ENCODE measurements at regions not wholly inside any gene's neighbourhood (a gene's known extent, or its start where the extent isn't known, plus 50 kb on each side); places are given as distances from the start of the nearest gene placed in this dataset.

DNA sequence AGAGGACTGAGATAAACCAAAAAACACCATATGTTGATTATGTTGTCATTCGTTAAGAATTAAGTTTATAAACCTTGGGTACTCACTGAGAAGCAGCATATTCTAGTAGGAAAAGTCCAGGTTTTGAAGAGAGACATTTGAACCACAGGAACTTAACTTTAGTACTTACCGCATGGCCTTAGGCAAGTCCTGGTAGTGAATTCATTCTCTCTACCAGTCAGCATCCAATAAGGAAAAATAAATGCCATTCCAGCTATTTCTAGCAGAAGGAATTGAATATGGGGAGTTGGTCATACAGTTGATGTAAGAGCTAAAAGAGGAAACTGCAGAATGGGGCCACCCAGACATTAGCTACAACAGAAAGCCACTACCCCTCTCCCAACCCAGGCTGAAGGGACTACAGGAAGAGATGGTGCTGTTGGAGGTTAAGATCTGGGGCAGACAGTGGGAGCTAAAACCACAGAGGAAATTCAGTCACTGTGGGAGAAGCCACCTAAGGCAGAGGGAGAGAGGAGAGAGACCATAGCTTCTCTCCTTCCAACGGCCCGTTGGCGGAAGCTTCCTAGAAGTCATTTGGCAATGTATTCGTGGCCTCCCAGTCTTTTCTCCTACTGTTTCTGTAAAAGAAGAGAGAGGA is 133.8 kb upstream of the RARB start:
- no peak for DNase-seq

DNA sequence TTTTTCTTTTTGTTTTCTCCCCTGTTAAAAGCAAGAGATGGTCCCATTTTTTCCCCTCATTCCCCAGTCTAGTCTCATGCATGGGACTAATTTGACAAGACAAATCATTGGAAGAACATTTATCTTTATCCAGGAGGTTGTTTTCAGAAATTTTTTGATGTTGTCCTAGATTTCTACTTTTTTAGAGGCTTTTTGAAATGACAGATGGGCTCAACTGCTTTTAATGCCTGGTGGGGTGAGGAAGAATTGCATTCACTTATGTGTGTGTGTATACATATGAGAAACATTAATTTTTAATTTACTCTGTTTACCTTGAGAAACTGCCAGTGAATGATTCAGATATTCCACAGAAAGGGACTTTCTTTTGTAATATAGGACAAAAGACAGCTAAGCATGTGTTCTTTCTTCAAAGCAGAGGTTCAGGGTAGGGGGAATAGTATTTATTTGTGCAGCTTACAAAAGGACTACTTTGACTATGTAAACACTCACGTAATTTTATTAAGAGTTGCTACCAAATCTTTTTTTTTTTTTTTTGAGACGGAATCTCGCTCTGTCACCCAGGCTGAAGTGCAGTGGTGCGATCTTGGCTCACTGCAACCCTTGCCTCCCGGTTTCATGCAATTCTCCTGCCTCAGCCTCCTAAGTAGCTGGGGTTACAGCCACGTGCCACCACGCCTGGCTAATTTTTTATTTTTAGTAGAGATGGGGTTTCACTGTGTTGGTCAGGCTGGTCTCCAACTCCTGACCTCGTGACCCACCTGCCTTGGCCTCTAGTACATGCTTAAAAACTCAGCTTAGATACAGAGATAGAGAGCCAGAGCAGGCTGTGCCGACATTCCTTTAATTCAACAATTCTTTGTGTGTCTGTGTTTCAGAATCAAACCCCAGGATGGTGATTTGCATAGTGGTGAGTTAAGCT is 130.1 kb upstream of the RARB start:
- DNase-seq = no peak

DNA sequence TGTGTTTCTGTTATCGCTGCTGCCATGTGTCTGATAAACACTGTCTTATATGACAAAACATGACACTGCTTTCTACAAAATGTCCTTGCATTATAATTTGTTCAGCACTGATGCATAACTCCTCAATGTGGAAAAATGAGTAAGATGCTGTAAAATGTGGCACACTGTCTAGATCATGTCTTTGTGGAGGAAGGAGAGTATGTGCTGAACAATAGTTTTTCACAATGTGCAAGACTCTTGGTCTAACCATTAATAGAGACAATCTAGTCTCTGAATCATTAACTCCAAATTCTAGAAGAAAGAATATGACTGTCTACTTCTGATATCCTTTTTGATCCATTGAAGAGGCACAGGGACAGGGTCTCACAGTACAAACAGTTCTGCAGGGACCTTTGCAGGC is 127.9 kb upstream of the RARB start:
- no peak for DNase-seq

DNA sequence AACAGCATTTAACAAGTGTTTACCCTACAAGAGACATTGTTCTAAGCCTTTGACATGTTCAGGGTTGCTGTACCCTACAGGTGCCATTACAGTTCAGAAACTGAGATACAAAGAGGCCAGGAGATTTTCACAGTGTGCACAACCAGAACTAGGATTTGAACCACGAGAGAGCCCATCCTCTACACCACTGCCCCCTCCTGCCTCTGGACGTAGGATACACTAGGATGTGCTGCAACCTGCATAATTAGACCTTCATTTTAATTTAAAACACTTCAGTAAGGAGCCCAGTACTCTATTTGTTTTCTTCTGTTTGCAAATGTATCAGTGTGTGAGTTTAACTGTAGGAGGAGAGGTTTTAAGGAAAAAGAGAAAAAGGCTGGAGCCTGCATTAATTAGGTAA is 123.1 kb upstream of the RARB start:
- DNase-seq = no peak

DNA sequence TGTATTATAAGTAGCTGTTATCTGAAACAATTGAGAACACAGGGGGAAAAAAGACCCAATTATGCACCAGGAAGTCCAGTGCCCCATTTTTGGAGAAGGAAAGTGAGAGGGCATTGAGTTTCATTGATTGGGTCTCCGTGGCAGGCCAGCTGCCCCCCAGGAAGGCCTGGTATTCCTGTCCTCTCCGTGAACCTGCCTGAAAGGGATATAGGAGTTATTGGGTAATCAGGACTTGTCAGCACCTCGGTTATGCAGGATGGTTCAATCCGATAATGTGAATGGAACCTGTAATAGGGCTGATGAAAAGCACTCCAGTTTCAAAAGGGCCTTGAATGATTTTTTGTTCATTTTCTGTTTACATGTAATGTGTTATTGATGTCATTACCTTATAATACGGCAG is 122.0 kb upstream of the RARB start:
- DNase-seq = no peak

DNA sequence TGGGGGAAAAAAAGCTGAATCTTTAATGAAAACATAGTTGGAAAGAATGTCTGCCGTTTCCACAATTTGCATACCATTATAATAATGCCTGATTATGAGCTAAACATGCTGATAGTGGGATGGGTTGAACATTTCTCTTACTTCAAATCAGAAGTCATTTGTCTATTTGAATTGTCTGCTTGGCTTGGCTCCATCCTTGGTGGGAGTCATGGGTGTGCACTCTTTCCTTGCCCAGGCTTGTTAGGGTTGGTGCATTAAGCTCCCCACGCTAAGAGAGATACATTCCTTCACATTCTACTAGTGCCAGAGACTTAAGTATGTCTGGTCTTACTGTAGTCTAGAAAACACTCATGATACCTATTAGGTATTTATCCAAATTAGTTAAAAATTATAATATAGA is 121.4 kb upstream of the RARB start:
- no peak for DNase-seq

DNA sequence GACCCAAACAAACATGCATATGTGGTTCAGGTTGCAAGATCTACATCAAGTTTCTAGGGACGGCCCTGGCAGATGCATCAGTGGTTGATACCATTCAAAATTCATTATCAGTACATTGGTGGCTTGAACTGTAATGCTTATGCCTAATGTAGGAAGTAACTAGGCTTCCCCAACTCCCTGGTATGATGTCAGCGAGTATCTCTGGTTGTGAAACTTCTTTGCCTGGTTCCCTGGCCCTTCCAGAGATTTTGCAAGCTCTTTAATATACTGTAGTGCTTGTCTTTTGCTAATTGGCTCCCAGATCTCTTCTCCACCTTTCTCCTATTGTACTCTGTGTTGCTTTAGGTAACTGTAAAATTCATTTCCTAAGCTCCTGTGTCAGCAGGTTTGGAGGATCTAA is 114.8 kb upstream of the RARB start:
- DNase-seq = no peak

DNA sequence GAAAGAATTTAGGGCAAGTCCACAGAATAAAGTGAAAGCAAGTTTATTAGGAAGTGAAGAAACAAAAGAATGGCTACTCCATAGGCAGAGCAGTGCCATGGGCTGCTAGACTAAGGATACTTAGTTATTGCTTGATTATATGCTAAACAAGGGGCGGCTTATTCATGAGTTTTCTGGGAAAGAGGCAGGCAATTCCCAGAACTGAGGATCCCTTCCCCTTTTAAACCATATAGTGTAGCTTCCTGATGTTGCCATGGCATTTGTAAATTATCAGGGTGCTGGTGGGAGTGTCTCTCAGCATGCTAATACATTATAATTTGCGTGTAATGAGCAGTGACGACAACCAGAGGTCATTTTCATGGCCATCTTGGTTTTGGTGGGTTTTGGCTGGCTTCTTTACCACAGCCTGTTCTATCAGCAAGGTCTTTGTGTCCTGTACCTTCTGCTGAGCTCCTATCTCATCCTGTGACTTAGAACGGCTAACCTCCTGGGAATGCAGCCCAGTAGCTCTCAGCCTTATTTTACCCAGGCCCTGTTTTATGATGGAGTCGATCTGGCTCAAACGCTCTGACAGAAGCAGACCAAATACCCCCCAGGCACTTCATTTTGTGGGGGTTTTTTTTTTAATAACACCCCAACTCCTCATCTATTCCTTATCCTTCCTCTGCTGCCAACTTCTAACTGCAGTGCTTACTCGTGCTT is 103.0 kb upstream of the RARB start:
- no peak for DNase-seq

DNA sequence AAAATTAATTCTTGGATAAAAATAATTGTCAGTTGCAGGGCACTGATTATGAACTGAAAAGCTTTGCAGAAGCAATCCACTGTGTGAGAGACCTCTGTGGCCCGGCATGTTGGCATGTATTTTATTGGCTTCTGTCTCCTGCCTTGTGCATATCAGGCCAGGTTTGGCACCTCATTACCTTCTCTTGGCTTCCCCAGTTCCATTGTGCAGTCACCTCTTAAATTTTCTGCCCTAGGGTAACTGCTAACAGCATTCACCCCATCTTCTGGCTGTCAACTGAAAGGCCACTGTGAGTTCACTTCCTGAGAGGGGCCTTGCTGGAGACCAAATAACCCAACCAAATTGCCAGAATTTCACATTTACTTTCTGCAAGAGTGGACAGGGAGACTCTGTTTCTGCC is 92.7 kb upstream of the RARB start:
- no peak for DNase-seq

DNA sequence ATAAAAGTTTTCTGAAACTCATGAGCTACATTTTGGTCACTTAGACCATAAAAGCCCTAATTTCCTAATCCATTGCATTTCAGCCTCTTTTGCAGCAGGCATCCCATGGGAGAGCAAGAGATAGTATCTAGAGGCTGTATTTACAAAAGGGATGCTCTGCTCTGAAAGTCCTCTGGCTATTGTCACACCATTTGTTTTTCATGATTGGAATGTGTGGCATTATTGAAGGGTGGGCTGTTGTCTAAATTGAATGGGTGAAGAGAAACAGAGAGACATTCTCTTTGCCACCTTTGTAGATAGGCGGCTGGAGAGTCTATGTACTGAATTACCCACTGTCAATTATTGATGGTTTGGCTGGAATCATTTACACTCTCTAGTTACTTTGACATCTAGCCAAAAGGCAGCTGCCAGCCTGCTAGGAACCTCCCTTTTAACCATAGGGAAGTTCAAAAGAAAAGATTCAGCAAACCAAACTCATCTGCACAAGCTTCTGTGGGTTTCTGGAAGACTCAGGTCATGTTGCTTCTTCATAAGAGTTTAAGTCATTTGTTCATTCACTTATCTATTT is 89.8 kb upstream of the RARB start:
- no peak for DNase-seq

DNA sequence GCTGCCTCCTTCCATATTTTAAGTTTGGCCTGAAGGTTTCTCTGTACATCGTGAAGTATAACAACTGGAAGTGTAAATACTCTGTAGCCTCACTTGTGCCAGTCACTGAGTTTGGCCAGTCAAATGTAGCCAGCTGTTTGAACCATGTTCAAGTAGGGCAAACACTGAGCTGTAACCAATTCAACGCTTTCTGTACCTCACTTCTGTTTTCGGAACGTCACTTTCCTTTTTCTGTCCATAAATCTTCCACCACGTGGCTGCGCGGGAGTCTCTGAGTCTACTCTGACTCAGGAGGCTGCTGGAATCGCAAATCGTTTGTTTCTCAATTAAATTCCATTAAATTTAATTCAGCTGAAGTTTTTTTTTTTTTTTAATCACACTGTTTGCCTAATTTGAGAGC is 88.8 kb upstream of the RARB start:
- no peak for DNase-seq

DNA sequence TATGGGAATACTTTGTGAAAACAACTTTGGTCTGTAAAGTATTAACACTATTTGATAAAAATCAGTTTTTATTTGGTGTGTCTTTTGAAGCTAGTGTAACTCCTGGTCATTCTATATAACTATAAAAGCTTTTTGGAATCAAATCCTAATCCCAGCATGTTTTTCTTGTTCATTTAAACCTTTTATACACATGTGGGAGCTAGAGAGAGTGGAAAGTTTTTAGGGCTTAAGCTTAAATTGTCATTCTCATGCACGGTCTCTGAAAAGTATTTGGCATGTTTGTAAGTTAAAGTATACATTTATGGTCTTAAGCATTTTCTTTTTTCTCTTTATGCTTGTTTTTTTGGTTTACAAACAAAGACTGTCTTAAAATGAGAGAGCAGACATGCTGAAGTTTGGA is 83.4 kb upstream of the RARB start:
- DNase-seq = no peak

DNA sequence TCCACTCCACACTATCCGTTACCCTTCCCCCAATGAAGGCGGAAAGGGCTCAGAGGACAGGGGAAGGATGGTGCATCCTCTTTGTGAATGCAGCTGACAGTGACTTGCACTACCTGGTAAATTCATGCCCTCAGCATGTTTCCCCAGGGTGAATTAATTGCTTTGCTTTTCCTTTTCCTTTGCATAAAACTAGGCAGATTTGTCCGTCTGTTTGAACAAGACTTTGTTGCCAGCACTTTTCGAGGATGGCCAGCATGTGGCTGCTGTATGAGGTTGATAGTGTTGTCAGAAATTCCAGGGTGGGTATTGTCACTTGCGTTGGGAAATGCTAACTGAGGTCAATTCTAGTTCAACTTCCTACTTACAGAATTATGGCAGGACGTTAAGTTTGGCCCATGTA is 79.0 kb upstream of the RARB start:
- no peak for DNase-seq

DNA sequence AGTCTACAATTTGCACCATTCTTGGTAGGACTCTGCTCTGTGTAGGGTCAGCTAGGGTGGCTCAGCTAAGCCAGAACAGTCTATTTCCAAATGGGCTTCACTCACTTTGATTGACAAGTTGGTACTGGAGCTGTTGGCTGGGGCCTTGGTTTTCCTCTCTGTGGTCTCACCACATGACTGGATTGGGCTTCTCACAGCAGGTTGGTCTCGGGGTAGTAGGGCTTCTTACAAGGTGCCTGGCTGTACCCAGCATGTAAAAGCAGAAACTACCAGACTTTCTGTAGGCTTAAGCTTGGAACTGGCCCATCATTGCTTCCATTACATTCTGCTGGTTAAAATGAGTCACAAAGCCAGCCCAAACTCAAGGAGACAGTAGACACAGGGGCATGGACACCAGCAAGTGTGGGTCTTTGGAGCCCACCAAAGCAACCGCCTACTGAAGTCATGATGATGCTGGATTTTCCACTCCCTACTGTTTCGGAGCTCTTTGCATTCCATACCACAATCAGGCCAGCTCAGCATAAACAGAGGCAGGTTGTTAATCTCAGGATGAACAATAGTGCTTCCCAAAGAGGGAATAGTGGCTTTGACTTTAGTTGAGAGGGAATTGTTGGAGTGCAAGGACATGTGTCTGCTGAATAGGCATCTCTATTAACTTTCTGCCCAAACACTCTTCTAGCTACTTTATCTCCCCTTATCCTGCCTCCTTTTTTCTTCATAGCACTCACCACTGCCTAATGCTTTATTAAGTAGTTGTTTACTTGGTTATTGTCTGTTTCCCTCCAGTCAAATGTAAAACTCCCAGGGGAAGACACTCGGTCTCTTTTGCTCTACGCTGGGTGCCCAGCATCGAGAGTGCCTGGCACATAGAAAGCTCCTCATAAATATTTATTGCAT is 78.0 kb upstream of the RARB start:
- DNase-seq = no peak

DNA sequence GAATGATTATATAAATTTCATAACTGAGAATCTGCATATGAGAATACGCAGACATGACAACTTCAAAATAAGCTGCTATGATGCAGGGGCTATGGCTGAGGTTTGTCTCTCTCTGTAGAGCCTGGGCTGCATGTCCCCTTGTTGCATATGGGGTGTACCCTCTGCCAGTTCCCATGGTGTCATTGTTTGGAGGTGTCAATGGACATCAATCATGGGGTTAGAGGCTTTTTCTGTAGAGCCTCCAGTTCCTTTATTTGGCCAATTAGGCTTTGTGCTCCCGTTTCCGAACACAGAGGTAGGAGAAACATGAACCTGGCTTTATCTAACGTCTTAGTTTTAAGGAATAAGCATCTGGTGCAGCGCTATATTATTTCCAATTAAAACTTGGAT is 77.3 kb upstream of the RARB start:
- no peak for DNase-seq

DNA sequence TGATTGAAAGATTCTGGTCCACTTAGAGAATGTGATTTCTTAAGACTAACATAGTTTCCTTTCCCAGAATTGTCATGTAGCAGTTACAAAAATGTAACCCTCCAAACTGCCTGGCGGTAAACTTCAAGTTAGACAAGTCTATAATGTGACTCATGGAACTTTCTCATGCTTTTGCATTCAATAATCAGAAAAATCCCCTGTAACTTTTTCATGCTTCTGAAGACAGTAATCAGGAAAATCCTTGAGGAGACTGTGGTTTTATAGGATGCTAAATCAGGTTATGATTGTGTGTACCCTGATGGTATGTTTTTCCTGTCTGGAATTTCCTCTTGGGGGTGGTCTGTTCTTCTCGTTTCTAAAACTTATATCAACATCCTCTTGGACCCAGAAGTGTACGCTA is 74.0 kb upstream of the RARB start:
- no peak for DNase-seq

DNA sequence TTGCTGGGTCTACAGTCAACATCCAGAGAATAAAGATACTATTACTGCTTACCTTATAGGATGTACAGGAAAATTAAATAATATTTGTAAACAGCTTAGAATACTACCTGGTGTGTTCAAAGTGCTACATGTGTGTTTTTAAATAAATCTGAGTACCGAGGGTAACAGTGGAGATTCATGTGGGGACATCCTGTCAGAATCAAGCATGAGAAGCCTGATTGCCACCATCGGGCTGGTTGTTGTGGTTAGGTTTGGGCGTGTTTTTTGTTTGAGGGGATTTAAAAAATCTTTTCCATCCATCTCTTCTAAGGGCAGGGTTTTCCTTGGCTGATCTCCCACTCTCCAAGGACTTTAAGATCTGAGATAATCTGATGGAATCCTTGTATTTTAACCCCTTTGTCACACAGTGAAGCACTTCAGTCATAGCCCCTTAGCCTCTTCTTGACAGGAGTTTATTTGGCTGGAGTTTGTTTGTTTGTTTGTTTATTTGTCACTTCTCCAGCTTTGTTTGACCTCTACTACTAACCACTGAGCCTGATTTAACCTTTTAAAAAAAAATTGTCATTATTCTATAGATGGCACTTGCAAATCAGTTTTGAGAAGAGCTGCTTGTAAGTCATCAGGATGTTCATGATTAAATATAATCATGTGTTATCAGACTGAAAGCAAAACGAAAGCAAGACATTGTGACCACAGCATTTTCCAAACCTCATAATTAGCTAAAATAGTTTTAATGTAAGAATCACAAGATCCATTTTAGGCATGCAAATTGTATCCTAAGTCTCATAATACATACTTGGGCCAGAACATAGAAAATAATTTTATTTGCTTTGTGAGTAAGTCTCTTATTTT is 72.8 kb upstream of the RARB start:
- no peak for DNase-seq

DNA sequence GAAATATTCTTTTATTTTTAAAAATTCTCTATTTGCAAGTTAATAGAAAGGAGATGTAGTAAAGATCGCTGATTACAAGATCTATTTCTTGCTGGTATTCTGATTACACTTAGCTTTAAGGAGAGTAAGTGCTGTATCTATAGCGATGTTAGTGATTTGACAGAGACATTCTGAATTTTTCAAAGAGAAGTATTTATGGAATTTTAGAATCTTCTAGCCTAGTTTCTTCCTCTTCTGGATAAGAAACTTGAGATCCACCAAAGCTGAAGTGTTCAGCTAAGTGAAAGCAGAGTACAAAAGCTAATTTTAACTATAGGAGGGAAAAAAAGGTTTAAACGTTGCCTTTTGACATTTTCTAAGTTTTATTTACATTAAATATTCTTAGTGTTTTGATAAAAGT is 72.1 kb upstream of the RARB start:
- DNase-seq = no peak

DNA sequence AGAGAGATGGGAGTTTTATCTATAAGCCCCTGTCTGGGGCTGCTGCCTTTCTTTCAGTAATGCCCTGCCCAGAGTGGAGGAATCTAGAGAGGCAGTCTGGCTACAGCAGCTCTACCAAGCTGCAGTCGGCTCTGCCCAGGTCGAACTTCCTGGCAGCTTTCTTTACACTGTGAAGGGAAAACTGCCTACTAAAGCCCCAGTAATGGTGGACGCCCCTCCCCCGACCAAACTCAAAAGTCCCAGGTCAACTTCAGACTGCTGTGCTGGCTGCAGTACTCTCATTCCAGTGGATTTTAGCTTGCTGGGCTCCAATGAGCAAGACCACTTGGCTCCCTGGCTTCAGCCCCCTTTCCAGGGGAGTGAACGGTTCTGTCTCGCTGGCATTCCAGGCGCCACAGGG is 65.9 kb upstream of the RARB start:
- no peak for DNase-seq

DNA sequence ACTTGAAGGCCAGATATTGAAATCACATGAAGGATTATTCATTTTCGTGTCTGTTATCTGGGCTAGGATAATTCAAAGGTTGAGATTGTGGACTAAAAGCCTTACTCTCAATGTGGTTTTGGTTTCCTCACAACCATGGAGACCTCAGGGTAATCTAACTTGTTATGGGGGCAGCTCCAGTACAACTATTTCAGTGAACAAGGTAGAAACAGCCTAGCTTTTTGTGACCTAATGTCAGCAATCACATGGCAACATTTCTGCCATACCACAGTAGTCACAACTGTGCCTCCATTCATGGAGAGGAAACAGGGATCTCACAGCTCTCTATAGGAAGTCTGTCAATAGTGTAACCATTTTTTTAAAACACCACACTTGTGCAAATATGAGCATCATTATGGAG is 62.4 kb upstream of the RARB start:
- no peak for DNase-seq

DNA sequence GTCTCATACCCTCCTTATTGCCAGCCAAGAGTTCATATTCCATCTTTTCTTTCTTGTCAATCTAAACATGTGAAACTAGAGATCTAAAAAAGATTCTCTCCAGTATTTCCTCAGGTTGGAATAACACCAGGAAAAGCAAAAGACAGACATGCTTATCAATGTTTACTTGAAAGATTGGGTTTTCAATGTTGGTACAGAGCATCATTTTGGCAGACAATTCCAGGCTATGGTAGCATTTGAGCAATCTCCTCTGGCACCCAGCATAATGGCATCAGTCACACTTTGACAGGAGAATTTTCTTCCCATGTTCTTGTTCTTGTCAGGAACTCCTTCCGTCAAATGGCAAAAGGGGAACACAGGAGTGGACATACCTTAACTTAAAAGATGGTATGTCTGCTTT is 61.0 kb upstream of the RARB start:
- DNase-seq = no peak
